HG02798 (cell line): ENCODE measurements at regions not wholly inside any gene's neighbourhood (a gene's known extent, or its start where the extent isn't known, plus 50 kb on each side); places are given as distances from the start of the nearest gene placed in this dataset.
"Not testable (repeated sequence)": the region's sequence is repeated elsewhere in the genome, so short reads cannot be mapped to it uniquely, and the experiment has no call there.

Source experiments
- ATAC-seq: cut with Tn5 transposase; IDR thresholded peaks from one replicate; pipeline ENCODE4 v1.9.1; 2021; ENCODE audit warnings: mild to moderate bottlenecking; ENCODE audit not compliant: unreplicated experiment, poor library complexity

- ATAC-seq = no peak
Measured at GRCh38 chr12:59517522-59517921, 78.3 kb upstream of the SLC16A7 start.

GRCh38 chr12:59500915-59501314 lies 94.9 kb upstream of the SLC16A7 start:
- ATAC-seq = no peak

GRCh38 chr12:59500335-59500734 lies 95.5 kb upstream of the SLC16A7 start:
- ATAC-seq = no peak

- ATAC-seq = peak; percentile 92
Measured at GRCh38 chr12:59499774-59500173, 96.1 kb upstream of the SLC16A7 start.

- no peak for ATAC-seq
Measured at GRCh38 chr12:59494617-59495016, 101.2 kb upstream of the SLC16A7 start.

GRCh38 chr12:59491877-59492276 lies 104.0 kb upstream of the SLC16A7 start:
- ATAC-seq = no peak

- no peak for ATAC-seq
Measured at GRCh38 chr12:59486827-59487226, 109.0 kb upstream of the SLC16A7 start.

- ATAC-seq = peak; percentile 55
Measured at GRCh38 chr12:59484575-59484974, 111.3 kb upstream of the SLC16A7 start.

- not testable (repeated sequence) for ATAC-seq
Measured at GRCh38 chr12:59474236-59474635, 121.6 kb upstream of the SLC16A7 start.

- ATAC-seq = peak; percentile 55
Measured at GRCh38 chr12:59472273-59472672, 123.6 kb upstream of the SLC16A7 start.

GRCh38 chr12:59459966-59460660 lies 135.7 kb upstream of the SLC16A7 start:
- ATAC-seq = no peak

GRCh38 chr12:59453475-59453874 lies 142.4 kb upstream of the SLC16A7 start:
- no peak for ATAC-seq

- ATAC-seq = no peak
Measured at GRCh38 chr12:59452746-59453145, 143.1 kb upstream of the SLC16A7 start.

- no peak for ATAC-seq
Measured at GRCh38 chr12:59452259-59452658, 143.6 kb upstream of the SLC16A7 start.

GRCh38 chr12:59446116-59446515 lies 149.7 kb upstream of the SLC16A7 start:
- no peak for ATAC-seq

GRCh38 chr12:59444932-59445331 lies 150.9 kb upstream of the SLC16A7 start:
- ATAC-seq = no peak

GRCh38 chr12:59432057-59432456 lies 163.8 kb upstream of the SLC16A7 start:
- ATAC-seq = no peak

GRCh38 chr12:59431266-59431665 lies 164.6 kb upstream of the SLC16A7 start:
- ATAC-seq = no peak

GRCh38 chr12:59429766-59430165 lies 166.1 kb upstream of the SLC16A7 start:
- no peak for ATAC-seq

- ATAC-seq = no peak
Measured at GRCh38 chr12:59425798-59426197, 170.0 kb upstream of the SLC16A7 start.

GRCh38 chr12:59424666-59425065 lies 171.2 kb upstream of the SLC16A7 start:
- not testable (repeated sequence) for ATAC-seq

GRCh38 chr12:59414051-59414450 lies 181.8 kb upstream of the SLC16A7 start:
- no peak for ATAC-seq
